ENCODE measurements at regions not wholly inside any gene's neighbourhood (a gene's known extent, or its start where the extent isn't known, plus 50 kb on each side); places are given as distances from the start of the nearest gene placed in this dataset.

DNA sequence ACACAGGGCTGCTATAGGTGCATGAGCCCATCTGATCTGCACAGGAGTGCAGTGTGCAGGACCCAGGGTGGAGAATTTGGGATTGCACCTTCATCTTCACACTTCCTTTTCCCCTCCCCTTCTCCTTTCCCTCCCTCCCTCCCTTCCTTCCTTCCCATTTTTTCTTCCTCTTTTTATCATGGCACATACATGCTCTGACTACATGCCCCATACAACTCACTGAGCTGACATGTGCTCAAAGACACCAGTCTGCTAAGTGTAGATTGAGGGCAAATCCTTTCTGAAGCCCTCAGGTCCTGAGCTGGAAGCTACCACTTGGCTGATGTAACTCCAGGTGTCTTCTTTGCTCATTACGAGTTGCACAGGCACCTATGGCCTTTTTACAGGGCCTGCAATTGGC, 365.3 kb upstream of the ZNF32 start:
- CTCF ChIA-PET: no interaction called here

DNA sequence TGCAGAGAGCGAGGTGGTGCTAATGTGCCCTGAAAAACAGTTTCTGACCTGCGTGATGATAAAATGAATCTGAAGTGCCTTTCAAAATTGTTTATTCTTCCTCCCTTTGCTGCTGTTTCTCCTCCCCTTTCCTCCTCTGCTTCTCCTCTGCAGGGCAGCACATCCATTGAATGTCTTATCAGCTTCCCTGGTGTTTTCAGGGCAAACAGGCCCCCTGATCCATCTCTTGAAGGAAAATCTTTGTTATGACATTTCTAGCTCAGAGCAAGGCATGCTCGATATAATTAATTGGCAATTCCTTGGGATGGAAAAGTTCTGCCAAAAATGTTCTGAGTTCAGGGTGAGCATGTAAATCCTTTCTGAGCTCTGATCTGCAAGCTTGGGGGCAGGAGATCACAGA, 364.2 kb upstream of the ZNF32 start:
- POLR2A ChIA-PET: no interaction called here
- Mint-ChIP-seq H3K27ac (ENCODE audit: unreplicated experiment) (no peak overlapping the region), H3K4me3 (ENCODE audit: unreplicated experiment) (no peak overlapping the region), H3K9me3 (ENCODE audit: unreplicated experiment) (no peaks in the 10 kb centered on the region), H3K36me3 (ENCODE audit: insufficient read depth, unreplicated experiment) (no peaks in the 10 kb centered on the region), H3K4me1 (ENCODE audit: low read depth, unreplicated experiment) (peaks cover 6% of the 10 kb centered on the region), H3K27me3 (ENCODE audit: insufficient read depth, unreplicated experiment) (peaks cover 6% of the 10 kb centered on the region)
- no peak overlapping the region for H3K4me3 ChIP-seq (ENCODE audit: low read depth, low read length)
- no peaks in the 10 kb centered on the region for H3K4me1 ChIP-seq
- BruUV-seq (replicated peaks): no TSS peak
- TF ChIP-seq, protein P1, sequence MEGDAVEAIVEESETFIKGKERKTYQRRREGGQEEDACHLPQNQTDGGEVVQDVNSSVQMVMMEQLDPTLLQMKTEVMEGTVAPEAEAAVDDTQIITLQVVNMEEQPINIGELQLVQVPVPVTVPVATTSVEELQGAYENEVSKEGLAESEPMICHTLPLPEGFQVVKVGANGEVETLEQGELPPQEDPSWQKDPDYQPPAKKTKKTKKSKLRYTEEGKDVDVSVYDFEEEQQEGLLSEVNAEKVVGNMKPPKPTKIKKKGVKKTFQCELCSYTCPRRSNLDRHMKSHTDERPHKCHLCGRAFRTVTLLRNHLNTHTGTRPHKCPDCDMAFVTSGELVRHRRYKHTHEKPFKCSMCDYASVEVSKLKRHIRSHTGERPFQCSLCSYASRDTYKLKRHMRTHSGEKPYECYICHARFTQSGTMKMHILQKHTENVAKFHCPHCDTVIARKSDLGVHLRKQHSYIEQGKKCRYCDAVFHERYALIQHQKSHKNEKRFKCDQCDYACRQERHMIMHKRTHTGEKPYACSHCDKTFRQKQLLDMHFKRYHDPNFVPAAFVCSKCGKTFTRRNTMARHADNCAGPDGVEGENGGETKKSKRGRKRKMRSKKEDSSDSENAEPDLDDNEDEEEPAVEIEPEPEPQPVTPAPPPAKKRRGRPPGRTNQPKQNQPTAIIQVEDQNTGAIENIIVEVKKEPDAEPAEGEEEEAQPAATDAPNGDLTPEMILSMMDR (IDR thresholded peaks at IDR 0.05; ENCODE audit: insufficient read depth in 1 of 2, low read depth in 1 of 2, low read length in 1 of 2, severe bottlenecking in 1 of 2, unreplicated experiment in 1 of 2): no peak
- H3K9me3 ChIP-seq: no peaks in the 10 kb centered on the region
- intact Hi-C loops (cut with micrococcal nuclease; ENCODE audit: unreplicated experiment): loop anchor here (10.0 kb wide), 1 partner anchor 168 kb away; no protein-coding TSS in a partner anchor
- no peaks in the 10 kb centered on the region for H3K36me3 ChIP-seq (ENCODE audit: control insufficient read depth, insufficient read depth, low read length)
- no peak for DNase-seq
- no peaks in the 10 kb centered on the region; the same call in 1 of the 2 replicates for H3K27me3 ChIP-seq (replicated peaks; ENCODE audit: control insufficient read depth, insufficient read depth, low read length)
- CTCF ChIA-PET: no interaction called here

More for the DNA sequence above, 365.3 kb upstream of the ZNF32 start:
- Mint-ChIP-seq H3K4me3 (ENCODE audit: unreplicated experiment) (no peak overlapping the region), H3K4me1 (ENCODE audit: low read depth, unreplicated experiment) (no peaks in the 10 kb centered on the region), H3K27me3 (ENCODE audit: insufficient read depth, unreplicated experiment) (peaks cover 6% of the 10 kb centered on the region), H3K36me3 (ENCODE audit: insufficient read depth, unreplicated experiment) (no peaks in the 10 kb centered on the region), H3K27ac (ENCODE audit: unreplicated experiment) (no peak overlapping the region), H3K9me3 (ENCODE audit: unreplicated experiment) (no peaks in the 10 kb centered on the region)
- H3K4me3 ChIP-seq (ENCODE audit: low read depth, low read length): no peak overlapping the region
- intact Hi-C loops (cut with micrococcal nuclease; ENCODE audit: unreplicated experiment): loop anchor here (10.0 kb wide), 1 partner anchor 169 kb away; no protein-coding TSS in a partner anchor
- H3K9me3 ChIP-seq: no peaks in the 10 kb centered on the region; the same call in 1 of the 2 replicates
- no peaks in the 10 kb centered on the region for H3K36me3 ChIP-seq (ENCODE audit: control insufficient read depth, insufficient read depth, low read length)
- H3K4me1 ChIP-seq: no peaks in the 10 kb centered on the region
- POLR2A ChIA-PET: no interaction called here
- no peaks in the 10 kb centered on the region for H3K27me3 ChIP-seq (replicated peaks; ENCODE audit: control insufficient read depth, insufficient read depth, low read length)
- no TSS peak for BruUV-seq (replicated peaks)
- DNase-seq: no peak
- TF ChIP-seq, protein P1 (IDR thresholded peaks at IDR 0.05; ENCODE audit: insufficient read depth in 1 of 2, low read depth in 1 of 2, low read length in 1 of 2, severe bottlenecking in 1 of 2, unreplicated experiment in 1 of 2): no peak

DNA sequence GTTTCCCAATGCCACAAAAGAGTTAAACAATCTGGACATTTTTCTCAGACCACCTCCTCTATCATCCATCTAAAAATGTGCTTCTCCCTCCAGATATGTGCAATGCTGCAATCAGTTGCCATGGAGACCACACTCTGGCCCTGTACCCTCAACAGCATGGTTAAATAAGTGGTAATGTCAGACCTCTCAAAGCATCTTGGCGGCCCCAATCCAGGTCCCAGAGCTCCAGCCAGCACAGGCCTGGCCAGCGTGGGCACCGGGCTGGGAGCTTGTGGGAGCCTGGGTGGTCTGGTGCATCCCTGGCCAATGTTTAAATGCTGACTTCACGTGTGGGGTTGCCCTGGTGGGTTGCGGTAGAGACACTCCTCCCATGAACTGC, 362.9 kb upstream of the ZNF32 start:
- no peak overlapping the region for H3K4me3 Mint-ChIP-seq (ENCODE audit: unreplicated experiment)
- TF ChIP-seq, protein P1 (IDR thresholded peaks at IDR 0.05; ENCODE audit: insufficient read depth in 1 of 2, low read depth in 1 of 2, low read length in 1 of 2, severe bottlenecking in 1 of 2, unreplicated experiment in 1 of 2): no peak
- H3K9me3 Mint-ChIP-seq (ENCODE audit: unreplicated experiment): no peaks in the 10 kb centered on the region
- ChIA-PET CTCF (interaction anchor here (0.6 kb wide), 1 partner anchor 1427 kb away, joined by 3 read pairs; no protein-coding TSS in a partner anchor), POLR2A (no interaction called here)
- peaks cover 6% of the 10 kb centered on the region for H3K4me1 Mint-ChIP-seq (ENCODE audit: low read depth, unreplicated experiment)
- H3K36me3 Mint-ChIP-seq (ENCODE audit: insufficient read depth, unreplicated experiment): no peaks in the 10 kb centered on the region
- peaks cover 16% of the 10 kb centered on the region for H3K27me3 Mint-ChIP-seq (ENCODE audit: insufficient read depth, unreplicated experiment)
- H3K27me3 ChIP-seq (replicated peaks; ENCODE audit: control insufficient read depth, insufficient read depth, low read length): no peaks in the 10 kb centered on the region; the same call in 1 of the 2 replicates
- no peak overlapping the region for H3K4me3 ChIP-seq (ENCODE audit: low read depth, low read length)
- H3K36me3 ChIP-seq (ENCODE audit: control insufficient read depth, insufficient read depth, low read length): no peaks in the 10 kb centered on the region
- no peaks in the 10 kb centered on the region for H3K9me3 ChIP-seq
- intact Hi-C loops (cut with micrococcal nuclease; ENCODE audit: unreplicated experiment): loop anchor here (10.0 kb wide), 1 partner anchor 167 kb away; no protein-coding TSS in a partner anchor
- no TSS peak for BruUV-seq (replicated peaks)
- no peaks in the 10 kb centered on the region for H3K4me1 ChIP-seq
- H3K27ac Mint-ChIP-seq (ENCODE audit: unreplicated experiment): no peak overlapping the region
- DNase-seq: no peak
